ENCODE measurements at regions not wholly inside any gene's neighbourhood (a gene's known extent, or its start where the extent isn't known, plus 50 kb on each side); places are given as distances from the start of the nearest gene placed in this dataset.

DNA sequence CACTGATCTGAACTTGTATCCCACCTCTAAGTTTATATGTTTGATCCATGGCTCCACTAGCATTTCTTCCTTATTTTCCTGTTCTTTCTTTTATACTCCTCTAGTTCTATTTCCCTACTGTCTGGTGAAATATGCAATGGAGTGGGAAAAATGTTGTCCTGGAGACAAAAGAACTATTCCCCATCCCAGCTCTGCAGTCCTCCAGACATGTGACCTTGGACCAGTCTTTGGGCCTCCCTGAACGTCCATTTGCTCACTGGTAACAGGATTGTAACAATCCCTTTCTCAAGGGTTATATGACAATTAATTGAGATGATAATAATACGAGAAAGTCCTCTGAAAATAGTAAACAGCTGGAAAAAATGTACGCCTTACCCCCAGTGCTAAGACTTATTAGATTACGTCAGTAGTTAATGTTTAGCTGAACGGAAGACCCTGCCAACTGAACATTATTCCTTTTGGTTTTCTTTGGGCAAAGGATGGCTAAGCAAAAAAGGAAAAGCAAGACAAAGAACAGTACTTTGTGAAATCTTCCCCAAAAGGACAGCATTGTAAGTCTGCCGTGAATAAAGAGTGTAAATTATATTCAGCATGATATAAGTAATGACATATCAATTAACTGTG lies 302.3 kb upstream of the PPARGC1A start:
- no peak overlapping the region for H2AFZ ChIP-seq (ENCODE audit: low read depth, low read length, severe bottlenecking)
- H3K9ac ChIP-seq (ENCODE audit: low read length): no peak overlapping the region
- no peak overlapping the region for H3K4me3 ChIP-seq (ENCODE audit: insufficient read depth, low read length, poor library complexity, severe bottlenecking)
- H3K27me3 ChIP-seq (ENCODE audit: low read length): no peaks in the 10 kb centered on the region
- TF ChIP-seq EZH2phosphoT487 (conservative IDR thresholded peaks at IDR 0.05; ENCODE audit: low read length): no peak
- TF ChIP-seq, protein P1, sequence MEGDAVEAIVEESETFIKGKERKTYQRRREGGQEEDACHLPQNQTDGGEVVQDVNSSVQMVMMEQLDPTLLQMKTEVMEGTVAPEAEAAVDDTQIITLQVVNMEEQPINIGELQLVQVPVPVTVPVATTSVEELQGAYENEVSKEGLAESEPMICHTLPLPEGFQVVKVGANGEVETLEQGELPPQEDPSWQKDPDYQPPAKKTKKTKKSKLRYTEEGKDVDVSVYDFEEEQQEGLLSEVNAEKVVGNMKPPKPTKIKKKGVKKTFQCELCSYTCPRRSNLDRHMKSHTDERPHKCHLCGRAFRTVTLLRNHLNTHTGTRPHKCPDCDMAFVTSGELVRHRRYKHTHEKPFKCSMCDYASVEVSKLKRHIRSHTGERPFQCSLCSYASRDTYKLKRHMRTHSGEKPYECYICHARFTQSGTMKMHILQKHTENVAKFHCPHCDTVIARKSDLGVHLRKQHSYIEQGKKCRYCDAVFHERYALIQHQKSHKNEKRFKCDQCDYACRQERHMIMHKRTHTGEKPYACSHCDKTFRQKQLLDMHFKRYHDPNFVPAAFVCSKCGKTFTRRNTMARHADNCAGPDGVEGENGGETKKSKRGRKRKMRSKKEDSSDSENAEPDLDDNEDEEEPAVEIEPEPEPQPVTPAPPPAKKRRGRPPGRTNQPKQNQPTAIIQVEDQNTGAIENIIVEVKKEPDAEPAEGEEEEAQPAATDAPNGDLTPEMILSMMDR (IDR thresholded peaks at IDR 0.05; ENCODE audit: insufficient read depth, low read length, poor library complexity, severe bottlenecking): no peak
- H3K79me2 ChIP-seq (ENCODE audit: insufficient read depth, low read length): no peaks in the 10 kb centered on the region
- no peak overlapping the region for H3K27ac ChIP-seq (ENCODE audit: low read depth, low read length)
- no peaks in the 10 kb centered on the region for H3K36me3 ChIP-seq (ENCODE audit: low read length)
- H4K20me1 ChIP-seq (ENCODE audit: low read depth, low read length): no peaks in the 10 kb centered on the region
- no peaks in the 10 kb centered on the region for H3K9me3 ChIP-seq (ENCODE audit: insufficient read depth, low read length)
- H3F3A ChIP-seq (ENCODE audit: insufficient read depth): no peaks in the 10 kb centered on the region
- no peaks in the 10 kb centered on the region for H3K9me2 ChIP-seq (replicated peaks; ENCODE audit: insufficient read depth, low read length)
- no peak overlapping the region for H3K4me2 ChIP-seq (ENCODE audit: low read depth, low read length, poor library complexity, severe bottlenecking)

DNA sequence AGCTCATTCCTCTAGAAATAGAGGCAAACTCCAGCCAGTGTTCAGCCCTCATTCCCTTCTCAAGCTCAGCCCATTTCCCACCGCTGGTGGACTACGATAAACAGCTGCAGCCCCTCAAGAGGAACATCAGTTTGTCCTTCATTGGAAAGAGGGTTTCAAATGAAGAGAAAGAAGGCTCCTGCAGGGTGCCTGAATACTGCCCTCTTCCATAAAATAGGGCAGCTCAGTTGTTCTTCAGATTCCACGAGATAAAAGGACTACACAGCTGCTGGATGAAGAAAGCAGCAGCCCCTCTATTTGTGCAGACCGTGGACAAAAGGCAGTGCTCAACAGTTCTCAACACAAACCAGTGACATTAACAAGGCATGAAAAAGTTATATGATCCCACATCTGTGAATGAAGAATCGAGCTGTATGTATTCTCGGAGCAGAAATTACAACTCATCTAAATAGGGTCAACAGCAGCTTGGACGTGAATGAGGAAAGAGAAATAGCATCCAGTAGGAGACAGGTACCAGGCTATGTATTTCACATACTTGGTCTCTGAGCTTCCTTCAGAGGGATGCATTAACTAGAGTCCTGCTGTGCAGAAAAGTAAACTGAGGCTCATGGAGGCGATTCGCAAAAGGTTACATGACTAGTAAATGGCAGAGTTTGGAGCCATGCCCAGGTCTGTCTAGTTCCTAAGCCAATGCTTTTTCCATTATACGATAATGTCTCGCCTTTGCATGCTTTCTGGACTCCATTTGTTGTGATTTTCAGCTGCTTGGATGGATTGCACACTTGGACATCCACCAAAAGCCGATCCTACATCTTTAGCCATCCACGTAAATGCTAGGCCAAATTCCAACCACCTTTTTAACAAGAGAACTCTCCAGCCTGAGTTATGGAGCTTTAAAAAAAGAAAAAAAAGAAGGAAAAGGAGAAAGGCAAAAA lies 301.2 kb upstream of the PPARGC1A start:
- no peak overlapping the region for H3K4me3 ChIP-seq (ENCODE audit: insufficient read depth, low read length, poor library complexity, severe bottlenecking)
- no peak overlapping the region for H3K4me2 ChIP-seq (ENCODE audit: low read depth, low read length, poor library complexity, severe bottlenecking)
- H3F3A ChIP-seq (ENCODE audit: insufficient read depth): no peaks in the 10 kb centered on the region
- no peak overlapping the region for H3K9ac ChIP-seq (ENCODE audit: low read length)
- H3K9me3 ChIP-seq (ENCODE audit: insufficient read depth, low read length): no peaks in the 10 kb centered on the region
- no peaks in the 10 kb centered on the region for H4K20me1 ChIP-seq (ENCODE audit: low read depth, low read length)
- no peaks in the 10 kb centered on the region for H3K27me3 ChIP-seq (ENCODE audit: low read length)
- no peaks in the 10 kb centered on the region for H3K79me2 ChIP-seq (ENCODE audit: insufficient read depth, low read length)
- H3K27ac ChIP-seq (ENCODE audit: low read depth, low read length): no peak overlapping the region
- no peaks in the 10 kb centered on the region for H3K9me2 ChIP-seq (replicated peaks; ENCODE audit: insufficient read depth, low read length)
- H3K36me3 ChIP-seq (ENCODE audit: low read length): no peaks in the 10 kb centered on the region
- no peak for TF ChIP-seq EZH2phosphoT487 (conservative IDR thresholded peaks at IDR 0.05; ENCODE audit: low read length)
- TF ChIP-seq, protein P1 (IDR thresholded peaks at IDR 0.05; ENCODE audit: insufficient read depth, low read length, poor library complexity, severe bottlenecking): no peak
- H2AFZ ChIP-seq (ENCODE audit: low read depth, low read length, severe bottlenecking): no peak overlapping the region

DNA sequence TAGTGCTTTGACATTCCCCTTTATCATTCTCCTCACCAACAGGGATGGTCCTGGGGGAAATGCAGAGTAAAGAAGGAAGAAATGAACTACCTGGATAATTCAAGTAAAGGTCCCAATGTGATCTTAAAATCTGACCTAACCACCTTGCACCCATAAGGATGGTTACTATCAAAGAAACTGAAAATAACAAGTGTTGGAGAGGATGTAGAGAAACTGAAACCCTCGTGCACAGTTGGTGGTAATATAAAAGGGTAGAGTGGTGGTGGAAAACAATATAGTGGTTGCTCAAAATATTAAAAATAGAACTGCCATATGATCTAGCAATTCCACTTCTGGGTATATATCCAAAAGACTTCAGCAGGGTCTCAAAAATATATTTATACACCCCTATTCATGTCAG lies 298.6 kb upstream of the PPARGC1A start:
- no peaks in the 10 kb centered on the region for H3F3A ChIP-seq (ENCODE audit: insufficient read depth)
- H3K79me2 ChIP-seq (ENCODE audit: insufficient read depth, low read length): no peaks in the 10 kb centered on the region
- no peaks in the 10 kb centered on the region for H4K20me1 ChIP-seq (ENCODE audit: low read depth, low read length)
- H3K9me3 ChIP-seq (ENCODE audit: insufficient read depth, low read length): no peaks in the 10 kb centered on the region
- TF ChIP-seq, protein P1 (IDR thresholded peaks at IDR 0.05; ENCODE audit: insufficient read depth, low read length, poor library complexity, severe bottlenecking): no peak
- no peak for TF ChIP-seq EZH2phosphoT487 (conservative IDR thresholded peaks at IDR 0.05; ENCODE audit: low read length)
- no peaks in the 10 kb centered on the region for H3K36me3 ChIP-seq (ENCODE audit: low read length)
- H3K4me2 ChIP-seq (ENCODE audit: low read depth, low read length, poor library complexity, severe bottlenecking): no peak overlapping the region
- H3K9ac ChIP-seq (ENCODE audit: low read length): no peak overlapping the region
- H3K27me3 ChIP-seq (ENCODE audit: low read length): no peaks in the 10 kb centered on the region
- no peak overlapping the region for H3K27ac ChIP-seq (ENCODE audit: low read depth, low read length)
- no peak overlapping the region for H3K4me3 ChIP-seq (ENCODE audit: insufficient read depth, low read length, poor library complexity, severe bottlenecking)
- no peak overlapping the region for H2AFZ ChIP-seq (ENCODE audit: low read depth, low read length, severe bottlenecking)
- no peaks in the 10 kb centered on the region for H3K9me2 ChIP-seq (replicated peaks; ENCODE audit: insufficient read depth, low read length)

Measured in SU-DHL-6 (cell line).